Heart left ventricle (tissue), 13 donors: ENCODE measurements at regions not wholly inside any gene's neighbourhood (a gene's known extent, or its start where the extent isn't known, plus 50 kb on each side); places are given as distances from the start of the nearest gene placed in this dataset.

Source experiments
- POLR2A ChIP-seq, 2 donors: fragments of 450-650 bp; IDR thresholded peaks; one replicate each; pipeline ENCODE4 v1.6.1; 2017; ENCODE audit warnings: antibody characterized with exemption in 2 of 2, mild to moderate bottlenecking in 2 of 2, moderate library complexity in 2 of 2
- TF ChIP-seq, protein P1 (sequence below), 12 donors: fragments of 200-600 bp; sonication (generic) in 4 of 12; IDR thresholded peaks; one replicate each; pipeline versions ENCODE4 v1.5.0 to v1.8.0; 2018 to 2022; ENCODE audit warnings: antibody characterized with exemption in 12 of 12, mild to moderate bottlenecking in 5 of 12
- donor health status: ischemic (EF 13 %, LVEDD 7.1; RV severe dilation, severe dysfunction).
- donor health status: DM: no; HTN: yes; CAD: no.
- donor health status: DM: no; HTN: no; CAD: no.
- donor health status: ischemic (EF 25% LVEDD 6.9; RV normal size, moderate dysfunction).
- donor health status: ischemic (EF 25% LVEDD 5.7; RV mildly dilated, moderate dysfunction).
- donor health status: ischemic (EF 35%, LVEDD 5.7; RV mildly dilated, moderate dysfunction).
- donor health status: nonischemic (EF 11% LVEDD 7.7; RV severe dilation, severe dysfunction).
- donor health status: DM: yes; HTN: yes; CAD: no.
- donor health status: PGD.
- donor health status: ischemic (EF 29% LVEDD 5.4; RV normal size, mild dysfunction).
- donor health status: nonischemic (EF 23%, LVEDD 6.1; RV moderate dilation, normal function).

DNA sequence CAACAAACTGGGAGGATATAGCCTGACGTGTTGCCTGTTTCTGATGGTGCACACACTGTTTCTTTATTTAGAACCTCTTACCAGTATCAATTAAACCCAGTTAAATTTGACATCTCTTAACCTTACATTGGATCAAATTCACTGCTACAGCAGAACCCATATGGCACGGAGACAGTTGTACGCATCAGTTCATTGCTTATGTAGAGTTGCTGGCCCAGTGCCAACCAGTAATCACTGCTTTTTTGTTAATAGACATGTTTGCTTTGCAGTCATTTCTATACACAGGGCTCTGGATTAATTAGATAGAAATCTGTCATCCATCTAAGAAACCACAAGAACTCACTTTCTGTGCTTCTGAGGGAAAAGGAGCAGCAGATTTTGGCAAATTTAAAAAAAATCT, 154.0 kb downstream of the RWDD3 start:
- TF ChIP-seq, protein P1, sequence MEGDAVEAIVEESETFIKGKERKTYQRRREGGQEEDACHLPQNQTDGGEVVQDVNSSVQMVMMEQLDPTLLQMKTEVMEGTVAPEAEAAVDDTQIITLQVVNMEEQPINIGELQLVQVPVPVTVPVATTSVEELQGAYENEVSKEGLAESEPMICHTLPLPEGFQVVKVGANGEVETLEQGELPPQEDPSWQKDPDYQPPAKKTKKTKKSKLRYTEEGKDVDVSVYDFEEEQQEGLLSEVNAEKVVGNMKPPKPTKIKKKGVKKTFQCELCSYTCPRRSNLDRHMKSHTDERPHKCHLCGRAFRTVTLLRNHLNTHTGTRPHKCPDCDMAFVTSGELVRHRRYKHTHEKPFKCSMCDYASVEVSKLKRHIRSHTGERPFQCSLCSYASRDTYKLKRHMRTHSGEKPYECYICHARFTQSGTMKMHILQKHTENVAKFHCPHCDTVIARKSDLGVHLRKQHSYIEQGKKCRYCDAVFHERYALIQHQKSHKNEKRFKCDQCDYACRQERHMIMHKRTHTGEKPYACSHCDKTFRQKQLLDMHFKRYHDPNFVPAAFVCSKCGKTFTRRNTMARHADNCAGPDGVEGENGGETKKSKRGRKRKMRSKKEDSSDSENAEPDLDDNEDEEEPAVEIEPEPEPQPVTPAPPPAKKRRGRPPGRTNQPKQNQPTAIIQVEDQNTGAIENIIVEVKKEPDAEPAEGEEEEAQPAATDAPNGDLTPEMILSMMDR (IDR thresholded peaks at IDR 0.05) = no peak
- TF ChIP-seq POLR2A (IDR thresholded peaks at IDR 0.05) = no peak
